ENCODE measurements at regions not wholly inside any gene's neighbourhood (a gene's known extent, or its start where the extent isn't known, plus 50 kb on each side); places are given as distances from the start of the nearest gene placed in this dataset.

GRCh38 chr15:96756146-96756545 lies 425.6 kb downstream of the NR2F2 start:
- 0% methylated on average over 3 of the region's 3 CpGs for WGBS (ENCODE audit: insufficient coverage, low coverage, missing lambda C conversion rate)
- POLR2A ChIA-PET: no interaction called here
- ATAC-seq: no peak

GRCh38 chr15:96756656-96757055 lies 426.2 kb downstream of the NR2F2 start:
- H3K4me3 ChIP-seq: no peak overlapping the region
- CTCF ChIA-PET (ENCODE audit: low intra/inter-chr PET ratio): no interaction called here
- FAIRE-seq (no peak), ATAC-seq (no peak; the same call in 2 of the 3 replicates), DNase-seq (ENCODE audit: extremely low read depth in 1 of 4, low spot score in 3 of 4) (no peak)
- no peaks in the 10 kb centered on the region for H3K79me2 ChIP-seq (ENCODE audit: control insufficient read depth, insufficient read depth, low read length)
- no peak overlapping the region for H3K9ac ChIP-seq (ENCODE audit: insufficient read depth in 1 of 2, low read depth in 2 of 2, low read length in 2 of 2)
- in situ Hi-C loops (cut with MboI) (no loop called here), intact Hi-C loops (cut with micrococcal nuclease) (no loop called here)
- H3K27me3 ChIP-seq (ENCODE audit: control insufficient read depth in 2 of 2, insufficient read depth in 2 of 2, low read length in 2 of 2): no peaks in the 10 kb centered on the region
- no peaks in the 10 kb centered on the region for H4K20me1 ChIP-seq (replicated peaks; ENCODE audit: control insufficient read depth, insufficient read depth, low read length)
- no peak for TF ChIP-seq E2F5 (CRISPR knock-in tag; IDR thresholded peaks at IDR 0.05)
- TF ChIP-seq PPARD (CRISPR knock-in tag; IDR thresholded peaks at IDR 0.05): no peak
- no peak for TF ChIP-seq NCOR1 (IDR thresholded peaks at IDR 0.05)
- TF ChIP-seq ZNF263 (CRISPR knock-in tag; IDR thresholded peaks at IDR 0.05; ENCODE audit: borderline replicate concordance): peak; percentile 40; the same call in 1 of the 2 replicates
- TF ChIP-seq SLC30A9 (CRISPR knock-in tag; IDR thresholded peaks at IDR 0.05): no peak
- BruUV-seq (replicated peaks): no TSS peak
- no peak overlapping the region for H3K4me2 ChIP-seq (ENCODE audit: insufficient read depth, low read length)
- POLR2A ChIA-PET: no interaction called here
- no peak overlapping the region for H3K27ac ChIP-seq (ENCODE audit: extremely low read depth, low read depth, low read length)
- no peak overlapping the region for H2AFZ ChIP-seq (ENCODE audit: low read depth, low read length)
- H3K4me1 ChIP-seq (replicated peaks in 1 of 2; ENCODE audit: control insufficient read depth in 2 of 2, insufficient read depth in 2 of 2, low read length in 2 of 2): no peaks in the 10 kb centered on the region
- H3K36me3 ChIP-seq (ENCODE audit: control insufficient read depth, insufficient read depth, low read length): no peaks in the 10 kb centered on the region
- no peaks in the 10 kb centered on the region for H3K9me3 ChIP-seq (replicated peaks; ENCODE audit: control insufficient read depth, insufficient read depth, low read depth, low read length)
- 2% methylated on average over 7 of the region's 15 CpGs for WGBS (ENCODE audit: insufficient coverage, low coverage, missing lambda C conversion rate)
- no peaks in the 10 kb centered on the region for H3K9me1 ChIP-seq (ENCODE audit: control insufficient read depth, insufficient read depth, low read length)

More at GRCh38 chr15:96756146-96756545, 425.6 kb downstream of the NR2F2 start:
- H3K9ac ChIP-seq (ENCODE audit: insufficient read depth in 1 of 2, low read depth in 2 of 2, low read length in 2 of 2): no peak overlapping the region
- in situ Hi-C loops (cut with MboI): no loop called here
- no peak overlapping the region for H3K4me3 ChIP-seq
- BruUV-seq (replicated peaks): no TSS peak
- intact Hi-C loops (cut with micrococcal nuclease): no loop called here
- no peak overlapping the region for H2AFZ ChIP-seq (ENCODE audit: low read depth, low read length)
- FAIRE-seq (no peak), DNase-seq (ENCODE audit: extremely low read depth in 1 of 4, low spot score in 3 of 4) (no peak)
- no peak overlapping the region for H3K27ac ChIP-seq (ENCODE audit: extremely low read depth, low read depth, low read length)
- CTCF ChIA-PET (ENCODE audit: low intra/inter-chr PET ratio): no interaction called here
- H4K20me1 ChIP-seq (replicated peaks; ENCODE audit: control insufficient read depth, insufficient read depth, low read length): no peaks in the 10 kb centered on the region
- H3K36me3 ChIP-seq (ENCODE audit: control insufficient read depth, insufficient read depth, low read length): no peaks in the 10 kb centered on the region
- TF ChIP-seq ZNF764 (CRISPR knock-in tag; IDR thresholded peaks at IDR 0.05; ENCODE audit: low read depth) (no peak), CBFA2T2 (conservative IDR thresholded peaks at IDR 0.05) (no peak), SAFB2 (IDR thresholded peaks at IDR 0.05; ENCODE audit: borderline replicate concordance, low read depth, low read length, severe bottlenecking) (no peak), NR2C2 (CRISPR knock-in tag; IDR thresholded peaks at IDR 0.05) (no peak), NR2C2 (tag; IDR thresholded peaks at IDR 0.05) (no peak), FOXJ3 (CRISPR knock-in tag; IDR thresholded peaks at IDR 0.05) (no peak), HES1 (IDR thresholded peaks at IDR 0.05; ENCODE audit: low read depth) (no peak)
- TF ChIP-seq, protein P1, sequence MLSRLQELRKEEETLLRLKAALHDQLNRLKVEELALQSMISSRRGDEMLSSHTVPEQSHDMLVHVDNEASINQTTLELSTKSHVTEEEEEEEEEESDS (CRISPR knock-in tag; IDR thresholded peaks at IDR 0.05): no peak
- no peak overlapping the region for H3K4me2 ChIP-seq (ENCODE audit: insufficient read depth, low read length)
- no peaks in the 10 kb centered on the region for H3K79me2 ChIP-seq (ENCODE audit: control insufficient read depth, insufficient read depth, low read length)
- H3K27me3 ChIP-seq (ENCODE audit: control insufficient read depth in 2 of 2, insufficient read depth in 2 of 2, low read length in 2 of 2): no peaks in the 10 kb centered on the region
- H3K4me1 ChIP-seq (replicated peaks in 1 of 2; ENCODE audit: control insufficient read depth in 2 of 2, insufficient read depth in 2 of 2, low read length in 2 of 2): no peaks in the 10 kb centered on the region
- H3K9me1 ChIP-seq (ENCODE audit: control insufficient read depth, insufficient read depth, low read length): no peaks in the 10 kb centered on the region
- no peaks in the 10 kb centered on the region for H3K9me3 ChIP-seq (replicated peaks; ENCODE audit: control insufficient read depth, insufficient read depth, low read depth, low read length)

All from K562 (cell line).